Uterus (tissue), 3 donors: ENCODE measurements at regions not wholly inside any gene's neighbourhood (a gene's known extent, or its start where the extent isn't known, plus 50 kb on each side); places are given as distances from the start of the nearest gene placed in this dataset.

ENCODE experiments used
- DNase-seq, 2 donors: peaks; one replicate each; pipeline ENCODE4 v3.0.0-alpha.2; 2019 to 2020
- H3K27ac ChIP-seq, 2 donors: fragments of 200-600 bp; sonication (generic); 1 replicate in 1 of 2; 2 replicates in 1 of 2; pipeline ENCODE4 v1.5.1; 2016 to 2018
- H3K27me3 ChIP-seq, 2 donors: fragments of 200-600 bp; sonication (generic); one replicate each; pipeline ENCODE4 v1.5.1; 2018 to 2019; ENCODE audit warnings: control low read depth in 1 of 2
- H3K36me3 ChIP-seq, 2 donors: fragments of 200-600 bp; sonication (generic); one replicate each; pipeline ENCODE4 v1.5.1; 2019; ENCODE audit warnings: control low read depth in 1 of 2
- H3K4me1 ChIP-seq, 2 donors: fragments of 200-600 bp; sonication (generic); one replicate each; pipeline ENCODE4 v1.5.1; 2018 to 2019; ENCODE audit warnings: control low read depth in 1 of 2
- H3K4me3 ChIP-seq, 2 donors: fragments of 200-600 bp; sonication (generic); 1 replicate in 1 of 2; 2 replicates in 1 of 2; pipeline ENCODE4 v1.5.1; 2018 to 2019; ENCODE audit warnings: mild to moderate bottlenecking in 1 of 2
- H3K9me3 ChIP-seq, 2 donors: fragments of 200-600 bp; sonication (generic); one replicate each; pipeline ENCODE4 v1.5.1; 2019; ENCODE audit warnings: control low read depth in 1 of 2
- CTCF ChIP-seq, 4 experiments: fragments of 200-600 bp in 2 of 4; fragments of 450-650 bp in 2 of 4; sonication (generic) in 2 of 4; IDR thresholded peaks; one replicate each; pipeline ENCODE4 v1.5.1; 2016 to 2019; ENCODE audit warnings: antibody characterized with exemption in 4 of 4, mild to moderate bottlenecking in 2 of 4, moderate library complexity in 1 of 4
- POLR2A ChIP-seq, 2 donors: fragments of 450-650 bp; IDR thresholded peaks; one replicate each; pipeline ENCODE4 v1.6.1; 2016; ENCODE audit warnings: antibody characterized with exemption in 2 of 2, mild to moderate bottlenecking in 1 of 2, moderate library complexity in 1 of 2
- intact Hi-C: fragments of 100-400 bp; cut with DNase I; formaldehyde crosslinking; loops from one replicate; pipeline ENCODE4 v1.15.1; 2023; ENCODE audit warnings: low total_unique reads
- donor health status: DM: yes; HTN: yes; CAD: no.

- Histone ChIP-seq H3K36me3 (no peaks in the 10 kb centered on the region), H3K4me1 (no peaks in the 10 kb centered on the region), H3K4me3 (no peak overlapping the region), H3K9me3 (no peaks in the 10 kb centered on the region), H3K27ac (no peak overlapping the region), H3K27me3 (no peaks in the 10 kb centered on the region)
- DNase-seq: no peak
- TF ChIP-seq POLR2A (IDR thresholded peaks at IDR 0.05): no peak
- TF ChIP-seq CTCF (IDR thresholded peaks at IDR 0.05): no peak
- intact Hi-C loops: no loop called here
Measured at GRCh38 chr20:55569084-55569483, 436.2 kb downstream of the CBLN4 start.

- Histone ChIP-seq H3K27ac (no peak overlapping the region), H3K27me3 (no peaks in the 10 kb centered on the region), H3K4me3 (no peak overlapping the region), H3K4me1 (no peaks in the 10 kb centered on the region), H3K36me3 (no peaks in the 10 kb centered on the region), H3K9me3 (no peaks in the 10 kb centered on the region)
- no peak for DNase-seq
- no peak for TF ChIP-seq POLR2A (IDR thresholded peaks at IDR 0.05)
- TF ChIP-seq CTCF (IDR thresholded peaks at IDR 0.05): no peak
- intact Hi-C loops: no loop called here
Measured at GRCh38 chr20:55567826-55568225, 437.5 kb downstream of the CBLN4 start.

GRCh38 chr20:55565096-55565773 lies 440.1 kb downstream of the CBLN4 start:
- Histone ChIP-seq H3K27ac (no peak overlapping the region), H3K9me3 (no peaks in the 10 kb centered on the region), H3K27me3 (no peaks in the 10 kb centered on the region), H3K36me3 (no peaks in the 10 kb centered on the region), H3K4me3 (no peak overlapping the region), H3K4me1 (no peaks in the 10 kb centered on the region)
- no peak for TF ChIP-seq CTCF (IDR thresholded peaks at IDR 0.05)
- no peak for TF ChIP-seq POLR2A (IDR thresholded peaks at IDR 0.05)
- intact Hi-C loops: no loop called here
- DNase-seq: no peak

GRCh38 chr20:55561259-55561658 lies 444.1 kb downstream of the CBLN4 start:
- Histone ChIP-seq H3K4me3 (no peak overlapping the region), H3K36me3 (no peaks in the 10 kb centered on the region), H3K4me1 (no peaks in the 10 kb centered on the region), H3K27me3 (no peaks in the 10 kb centered on the region), H3K9me3 (no peaks in the 10 kb centered on the region), H3K27ac (no peak overlapping the region)
- intact Hi-C loops: no loop called here
- TF ChIP-seq CTCF (IDR thresholded peaks at IDR 0.05): no peak
- no peak for TF ChIP-seq POLR2A (IDR thresholded peaks at IDR 0.05)
- no peak for DNase-seq

GRCh38 chr20:55557191-55557590 lies 448.1 kb downstream of the CBLN4 start:
- no peak for DNase-seq
- TF ChIP-seq POLR2A (IDR thresholded peaks at IDR 0.05) (no peak), CTCF (IDR thresholded peaks at IDR 0.05) (no peak)
- no peak overlapping the region for H3K27ac ChIP-seq
- no peaks in the 10 kb centered on the region for H3K9me3 ChIP-seq
- no peaks in the 10 kb centered on the region for H3K4me1 ChIP-seq
- no peaks in the 10 kb centered on the region for H3K27me3 ChIP-seq
- no peaks in the 10 kb centered on the region for H3K36me3 ChIP-seq
- intact Hi-C loops: no loop called here
- H3K4me3 ChIP-seq: no peak overlapping the region
